PC-3 (cell line): ENCODE measurements at regions not wholly inside any gene's neighbourhood (a gene's known extent, or its start where the extent isn't known, plus 50 kb on each side); places are given as distances from the start of the nearest gene placed in this dataset.
A peak's percentile ranks its signal among the peaks of the same experiment; 100 is the strongest.

Experiments
- ATAC-seq: fragments of 200-7000 bp; cut with Tn5 transposase; 2 replicates; pipeline ENCODE4 v1.9.1; 2020; ENCODE audit warnings: mild to moderate bottlenecking, moderate library complexity
- BruUV-seq: library from RNA; stranded (reverse); fragments of 400-500 nt; replicated peaks from 2 replicates; lab custom pipeline; 2021; lab: Mats Ljungman, UMichigan
- CTCF ChIA-PET: fragments of 300-600 bp; sonication (Branson Sonifier 250); formaldehyde crosslinking; loops from one replicate; lab custom pipeline; 2022; ENCODE audit warnings: antibody characterized with exemption; lab: Charles Lee
- POLR2A ChIA-PET: fragments of 300-600 bp; sonication (Branson Sonifier 250); formaldehyde crosslinking; loops from one replicate; lab custom pipeline; 2022; ENCODE audit warnings: antibody characterized with exemption; ENCODE audit not compliant: unreplicated experiment; lab: Charles Lee
- DNase-seq: peaks from one replicate; pipeline ENCODE4 v3.0.0-alpha.2; 2015
- H2AFZ ChIP-seq: fragments of 300-600 bp; sonication (generic); 2 replicates; pipeline ENCODE4 v1.6.0; 2016; ENCODE audit warnings: antibody characterized with exemption, low read length
- H3F3A ChIP-seq: fragments of 300-600 bp; sonication (generic); one replicate; pipeline ENCODE4 v1.6.0; 2017; ENCODE audit warnings: antibody characterized with exemption, low read length, control low read depth, mild to moderate bottlenecking; ENCODE audit not compliant: unreplicated experiment
- H3K27ac ChIP-seq: fragments of 300-600 bp; sonication (generic); 2 replicates; pipeline ENCODE4 v1.5.1; 2016; ENCODE audit warnings: mild to moderate bottlenecking, low read length
- H3K27me3 ChIP-seq: fragments of 300-600 bp; sonication (generic); 2 replicates; pipeline ENCODE4 v1.6.1; 2016; ENCODE audit warnings: low read length, mixed read lengths
- H3K36me3 ChIP-seq: fragments of 300-600 bp; sonication (generic); 2 replicates; pipeline ENCODE4 v1.6.1; 2016; ENCODE audit warnings: low read depth, mixed run types, low read length, mixed read lengths
- H3K4me1 ChIP-seq: fragments of 300-600 bp; sonication (generic); 2 replicates; pipeline ENCODE4 v1.5.1; 2016; ENCODE audit warnings: low read length; ENCODE audit not compliant: insufficient read depth
- H3K4me2 ChIP-seq: fragments of 300-600 bp; sonication (generic); 2 replicates; pipeline ENCODE4 v1.6.0; 2016; ENCODE audit warnings: low read length
- H3K4me3 ChIP-seq: fragments of 300-600 bp; sonication (generic); 2 replicates; pipeline ENCODE4 v1.5.1; 2016; ENCODE audit warnings: mild to moderate bottlenecking, low read length, mixed read lengths
- H3K79me2 ChIP-seq: fragments of 300-600 bp; sonication (generic); 2 replicates; pipeline ENCODE4 v1.6.1; 2017; ENCODE audit warnings: low read length, mixed read lengths
- H3K9ac ChIP-seq: fragments of 300-600 bp; sonication (generic); 2 replicates; pipeline ENCODE4 v1.6.0; 2016; ENCODE audit warnings: mild to moderate bottlenecking, low read length
- H3K9me2 ChIP-seq: fragments of 300-600 bp; sonication (generic); replicated peaks from 2 replicates; pipeline ENCODE4 v1.6.1; 2016; ENCODE audit warnings: mixed run types, low read length, mixed read lengths
- H3K9me3 ChIP-seq: fragments of 300-600 bp; sonication (generic); 2 replicates; pipeline ENCODE4 v1.6.1; 2016; ENCODE audit warnings: low read length, mixed read lengths
- H4K20me1 ChIP-seq: fragments of 300-600 bp; sonication (generic); 2 replicates; pipeline ENCODE4 v1.6.1; 2016; ENCODE audit warnings: low read length, mixed read lengths
- CTCF ChIP-seq: fragments of 300-600 bp; sonication (generic); conservative IDR thresholded peaks from 2 replicates; pipeline ENCODE4 v1.5.1; 2017; ENCODE audit warnings: antibody characterized with exemption, low read depth, mild to moderate bottlenecking, low read length
- EZH2 ChIP-seq: fragments of 300-600 bp; sonication (generic); IDR thresholded peaks from one replicate; pipeline ENCODE4 v1.6.1; 2017; ENCODE audit warnings: antibody characterized with exemption, mild to moderate bottlenecking, low read length; ENCODE audit not compliant: unreplicated experiment
- EZH2phosphoT487 ChIP-seq: fragments of 300-600 bp; sonication (generic); IDR thresholded peaks from 2 replicates; pipeline ENCODE4 v1.6.1; 2018; ENCODE audit warnings: mild to moderate bottlenecking, antibody characterized with exemption, low read length, borderline replicate concordance
- intact Hi-C: fragments of 100-400 bp; cut with micrococcal nuclease; formaldehyde crosslinking; loops from 2 replicates; pipeline ENCODE4 v1.9.0; 2023

DNA sequence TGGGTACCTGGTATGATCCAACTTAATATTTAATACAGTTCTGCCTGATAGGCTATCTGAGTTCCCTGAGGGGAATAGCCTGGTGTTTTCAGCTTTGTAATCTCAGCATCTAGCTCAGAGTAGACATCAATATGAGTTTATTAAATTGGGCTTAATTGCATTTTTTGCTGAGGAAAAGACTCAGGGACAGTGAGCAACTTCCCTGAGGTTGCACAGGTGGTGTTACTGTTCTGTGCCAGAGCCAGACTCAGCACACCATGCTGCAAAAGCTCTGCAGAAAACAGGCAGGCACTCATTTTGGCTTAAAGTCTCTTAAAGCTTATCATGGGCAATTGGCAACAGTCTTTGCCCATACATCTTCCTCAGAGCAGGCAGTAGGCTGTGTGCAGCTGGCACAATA is 90.5 kb upstream of the JUN start:
- Histone ChIP-seq H2AFZ (peak overlapping the region; percentile 38; the same call in 1 of the 2 replicates), H3K4me2 (no peak overlapping the region), H3K27ac (no peak overlapping the region)

DNA sequence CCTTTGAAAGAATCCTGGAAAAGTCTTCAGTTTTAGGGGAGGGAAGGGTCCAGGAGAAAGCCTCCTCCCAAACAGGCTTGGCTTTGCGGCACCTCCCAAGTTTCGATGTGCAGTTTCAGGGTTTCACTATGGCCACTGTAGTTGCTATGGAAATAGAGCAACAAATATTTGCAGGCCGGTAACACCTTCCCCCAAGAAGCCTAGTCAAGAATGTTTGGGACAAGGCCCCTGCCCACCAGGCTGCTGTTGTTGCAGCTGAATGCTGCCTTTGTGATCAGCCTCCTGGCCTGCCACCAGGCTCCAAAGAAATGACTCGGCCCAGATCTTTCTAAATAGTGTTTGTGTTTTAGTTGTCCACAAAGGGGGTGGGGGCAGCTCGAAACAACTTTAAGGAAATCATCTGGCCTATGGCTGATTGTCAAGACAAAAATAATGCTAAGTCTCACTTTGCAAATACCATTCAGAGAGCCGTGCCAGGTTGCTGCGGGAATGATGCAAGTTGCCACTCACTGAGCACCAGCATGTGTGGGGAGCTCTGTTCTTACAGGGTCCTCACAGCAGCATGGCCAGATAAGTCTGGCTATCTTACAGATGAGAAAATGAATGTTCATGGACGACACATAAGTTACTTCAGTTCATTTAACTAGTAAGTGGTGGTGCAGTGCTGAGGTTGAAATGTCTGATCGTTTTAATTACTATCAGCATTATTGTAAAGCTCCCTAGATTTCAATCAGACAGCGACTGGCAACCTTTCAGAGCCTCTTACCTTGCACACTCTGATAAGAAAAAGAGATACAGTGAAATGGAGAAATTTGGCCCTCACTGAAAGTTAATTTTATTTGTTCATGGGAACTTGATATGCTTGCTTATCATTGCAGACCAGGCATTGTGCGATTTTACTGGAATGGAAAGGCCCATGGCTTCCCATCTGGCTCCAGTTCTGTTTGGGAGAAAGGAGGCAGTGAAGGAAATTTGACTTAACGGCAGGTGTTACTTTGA is 91.2 kb upstream of the JUN start:
- Histone ChIP-seq H3K4me2 (no peak overlapping the region), H4K20me1 (no peaks in the 10 kb centered on the region), H3K79me2 (no peaks in the 10 kb centered on the region), H3K36me3 (no peaks in the 10 kb centered on the region), H3F3A (no peaks in the 10 kb centered on the region), H3K4me1 (peaks cover 13% of the 10 kb centered on the region), H3K4me3 (no peak overlapping the region), H3K27ac (no peak overlapping the region), H3K9ac (no peak overlapping the region), H2AFZ (peak overlapping the region; percentile 38; the same call in 1 of the 2 replicates), H3K27me3 (no peaks in the 10 kb centered on the region), H3K9me2 (no peaks in the 10 kb centered on the region), H3K9me3 (no peaks in the 10 kb centered on the region)
- TF ChIP-seq EZH2phosphoT487 (no peak), CTCF (no peak), EZH2 (no peak)
- no TSS peak for BruUV-seq
- intact Hi-C loops = loop anchor here (2.0 kb wide), 1 partner anchor 26 kb away; no protein-coding TSS in a partner anchor
- ATAC-seq = peak; percentile 59
- ChIA-PET POLR2A (no interaction called here), CTCF (no interaction called here)
- peak; percentile 27 for DNase-seq

More for the DNA sequence above, 90.5 kb upstream of the JUN start:
- no TSS peak for BruUV-seq
- no peaks in the 10 kb centered on the region for H4K20me1 ChIP-seq
- H3K4me1 ChIP-seq = peaks cover 15% of the 10 kb centered on the region
- no peaks in the 10 kb centered on the region for H3K36me3 ChIP-seq
- ATAC-seq (no peak), DNase-seq (no peak)
- H3F3A ChIP-seq = no peaks in the 10 kb centered on the region
- H3K9ac ChIP-seq = no peak overlapping the region
- CTCF ChIA-PET = no interaction called here
- no peaks in the 10 kb centered on the region for H3K79me2 ChIP-seq
- no peak for TF ChIP-seq CTCF
- no peak for TF ChIP-seq EZH2phosphoT487
- no peak for TF ChIP-seq EZH2
- POLR2A ChIA-PET = no interaction called here
- intact Hi-C loops = loop anchor here (2.0 kb wide), 1 partner anchor 26 kb away; no protein-coding TSS in a partner anchor
- H3K4me3 ChIP-seq = no peak overlapping the region
- no peaks in the 10 kb centered on the region for H3K27me3 ChIP-seq
- H3K9me2 ChIP-seq = no peaks in the 10 kb centered on the region
- no peaks in the 10 kb centered on the region for H3K9me3 ChIP-seq

DNA sequence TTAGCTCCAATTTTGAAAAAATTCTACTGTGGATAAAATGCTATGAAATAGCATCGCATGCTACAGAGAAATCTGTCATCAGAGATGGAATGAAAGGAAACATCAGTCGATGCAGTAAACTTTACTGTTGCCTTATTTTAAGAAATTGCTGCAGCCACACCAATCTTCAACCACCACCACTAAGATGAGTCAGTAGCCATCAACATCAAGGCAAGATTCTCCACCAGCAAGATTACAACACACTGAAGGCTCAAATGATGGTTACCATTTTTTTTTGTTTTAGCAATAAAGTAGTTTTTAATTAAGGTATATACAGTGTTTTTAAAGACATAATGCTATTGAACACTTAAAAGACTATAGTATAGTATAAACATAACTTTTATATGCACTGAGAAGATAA is 95.6 kb upstream of the JUN start:
- intact Hi-C loops = no loop called here
- peaks cover 45% of the 10 kb centered on the region for H3K4me1 ChIP-seq
- BruUV-seq = no TSS peak
- no peak overlapping the region for H2AFZ ChIP-seq
- no peaks in the 10 kb centered on the region for H3F3A ChIP-seq
- H3K4me3 ChIP-seq = no peak overlapping the region
- H3K79me2 ChIP-seq = no peaks in the 10 kb centered on the region
- no peak overlapping the region for H3K4me2 ChIP-seq
- no peak overlapping the region for H3K9ac ChIP-seq
- TF ChIP-seq EZH2 (no peak), EZH2phosphoT487 (no peak), CTCF (no peak)
- ChIA-PET POLR2A (no interaction called here), CTCF (no interaction called here)
- H3K27ac ChIP-seq = no peak overlapping the region
- no peaks in the 10 kb centered on the region for H3K9me3 ChIP-seq
- H4K20me1 ChIP-seq = no peaks in the 10 kb centered on the region
- no peaks in the 10 kb centered on the region for H3K27me3 ChIP-seq
- DNase-seq = no peak
- H3K9me2 ChIP-seq = no peaks in the 10 kb centered on the region
- ATAC-seq = no peak
- no peaks in the 10 kb centered on the region for H3K36me3 ChIP-seq
